GM06990 (cell line): ENCODE measurements at regions not wholly inside any gene's neighbourhood (a gene's known extent, or its start where the extent isn't known, plus 50 kb on each side); places are given as distances from the start of the nearest gene placed in this dataset.

ENCODE experiments used
- DNase-seq: peaks from one replicate; pipeline ENCODE4 v3.0.0-alpha.2; 2011; ENCODE audit not compliant: insufficient read length; ENCODE audit errors: extremely low read depth
- H3K27me3 ChIP-seq: replicated peaks from 2 replicates; pipeline ENCODE4 v1.6.0; 2011; ENCODE audit warnings: low read length; ENCODE audit not compliant: control insufficient read depth, insufficient read depth
- H3K36me3 ChIP-seq: 2 replicates; pipeline ENCODE4 v1.5.1; 2011; ENCODE audit warnings: low read length; ENCODE audit not compliant: control insufficient read depth, insufficient read depth
- H3K4me3 ChIP-seq: replicated peaks from 2 replicates; pipeline ENCODE4 v1.5.1; 2011; ENCODE audit warnings: low read depth, mild to moderate bottlenecking, control low read depth, low read length
- TF ChIP-seq, protein P1 (sequence below): IDR thresholded peaks from 2 replicates; pipeline ENCODE4 v1.5.1; 2011; ENCODE audit warnings: low read length, control low read depth, mild to moderate bottlenecking, inconsistent platforms; ENCODE audit not compliant: insufficient read depth, poor library complexity, severe bottlenecking

DNA sequence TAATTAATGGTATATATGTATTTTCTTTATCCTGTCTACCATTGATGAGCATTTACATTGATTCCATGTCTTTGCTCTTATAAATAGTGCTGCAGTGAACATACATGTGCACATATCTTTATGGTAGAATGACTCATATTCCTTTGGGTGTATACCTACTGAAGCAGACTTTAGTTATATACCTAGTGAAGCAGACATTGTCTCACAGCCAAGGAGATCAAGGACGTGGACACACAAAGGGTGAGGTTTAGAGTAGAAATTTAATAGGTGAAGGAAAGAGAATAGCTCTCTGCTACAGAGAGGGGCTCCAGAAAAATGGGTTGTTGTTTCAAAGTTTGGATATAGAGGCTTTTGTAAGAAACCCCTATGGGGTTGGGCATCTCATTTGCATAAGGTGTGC lies 700.3 kb downstream of the CDH11 start:
- TF ChIP-seq, protein P1, sequence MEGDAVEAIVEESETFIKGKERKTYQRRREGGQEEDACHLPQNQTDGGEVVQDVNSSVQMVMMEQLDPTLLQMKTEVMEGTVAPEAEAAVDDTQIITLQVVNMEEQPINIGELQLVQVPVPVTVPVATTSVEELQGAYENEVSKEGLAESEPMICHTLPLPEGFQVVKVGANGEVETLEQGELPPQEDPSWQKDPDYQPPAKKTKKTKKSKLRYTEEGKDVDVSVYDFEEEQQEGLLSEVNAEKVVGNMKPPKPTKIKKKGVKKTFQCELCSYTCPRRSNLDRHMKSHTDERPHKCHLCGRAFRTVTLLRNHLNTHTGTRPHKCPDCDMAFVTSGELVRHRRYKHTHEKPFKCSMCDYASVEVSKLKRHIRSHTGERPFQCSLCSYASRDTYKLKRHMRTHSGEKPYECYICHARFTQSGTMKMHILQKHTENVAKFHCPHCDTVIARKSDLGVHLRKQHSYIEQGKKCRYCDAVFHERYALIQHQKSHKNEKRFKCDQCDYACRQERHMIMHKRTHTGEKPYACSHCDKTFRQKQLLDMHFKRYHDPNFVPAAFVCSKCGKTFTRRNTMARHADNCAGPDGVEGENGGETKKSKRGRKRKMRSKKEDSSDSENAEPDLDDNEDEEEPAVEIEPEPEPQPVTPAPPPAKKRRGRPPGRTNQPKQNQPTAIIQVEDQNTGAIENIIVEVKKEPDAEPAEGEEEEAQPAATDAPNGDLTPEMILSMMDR: no peak
- no peaks in the 10 kb centered on the region for H3K27me3 ChIP-seq
- H3K36me3 ChIP-seq: no peaks in the 10 kb centered on the region
- H3K4me3 ChIP-seq: no peak overlapping the region
- no peak for DNase-seq

DNA sequence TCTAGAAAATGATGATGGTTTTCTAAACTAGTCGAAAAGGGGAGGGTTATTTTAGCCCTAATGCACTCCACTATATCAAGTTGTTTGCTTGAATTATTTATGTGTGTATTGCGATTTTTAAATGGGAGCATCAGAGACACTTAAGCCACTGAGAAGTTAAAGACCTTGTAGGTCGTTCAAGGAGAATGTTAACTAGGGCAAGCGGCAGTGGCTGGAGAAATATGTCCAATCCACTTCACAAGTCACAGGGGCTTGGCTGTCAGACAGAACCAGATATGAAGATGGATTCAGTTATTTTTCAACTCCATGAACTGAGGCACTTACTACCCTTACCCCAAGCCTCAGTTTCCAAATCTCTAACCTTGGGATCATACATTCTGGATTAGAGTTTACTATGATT lies 702.0 kb downstream of the CDH11 start:
- no peak for DNase-seq
- no peak overlapping the region for H3K4me3 ChIP-seq
- TF ChIP-seq, protein P1: no peak
- no peaks in the 10 kb centered on the region for H3K27me3 ChIP-seq
- no peaks in the 10 kb centered on the region for H3K36me3 ChIP-seq

DNA sequence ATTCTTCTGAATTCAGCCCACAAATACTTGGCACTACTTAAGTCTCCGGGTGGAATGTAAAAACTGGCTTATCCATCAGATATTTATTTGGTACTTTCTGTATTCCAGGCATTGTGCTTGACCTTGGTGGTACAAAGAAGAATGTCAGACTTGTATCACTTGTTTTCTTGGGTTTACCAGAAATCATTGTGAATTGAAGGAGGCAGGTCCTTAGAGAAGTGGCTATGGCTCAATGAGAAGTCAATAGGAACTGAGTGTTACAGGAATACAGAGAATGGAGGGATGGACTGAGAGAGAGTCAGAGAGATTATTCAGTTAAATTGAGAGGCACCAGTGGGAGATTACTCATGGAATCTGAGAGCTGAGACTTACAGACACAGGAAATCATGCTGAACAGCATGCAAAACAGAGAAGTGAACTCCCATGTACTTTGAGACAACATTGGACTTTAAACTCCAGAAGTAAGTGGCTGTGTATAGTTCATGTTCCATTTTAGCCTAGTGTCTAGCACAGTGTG lies 704.1 kb downstream of the CDH11 start:
- Histone ChIP-seq H3K27me3 (no peaks in the 10 kb centered on the region), H3K36me3 (no peaks in the 10 kb centered on the region), H3K4me3 (no peak overlapping the region)
- DNase-seq: no peak
- TF ChIP-seq, protein P1: no peak

DNA sequence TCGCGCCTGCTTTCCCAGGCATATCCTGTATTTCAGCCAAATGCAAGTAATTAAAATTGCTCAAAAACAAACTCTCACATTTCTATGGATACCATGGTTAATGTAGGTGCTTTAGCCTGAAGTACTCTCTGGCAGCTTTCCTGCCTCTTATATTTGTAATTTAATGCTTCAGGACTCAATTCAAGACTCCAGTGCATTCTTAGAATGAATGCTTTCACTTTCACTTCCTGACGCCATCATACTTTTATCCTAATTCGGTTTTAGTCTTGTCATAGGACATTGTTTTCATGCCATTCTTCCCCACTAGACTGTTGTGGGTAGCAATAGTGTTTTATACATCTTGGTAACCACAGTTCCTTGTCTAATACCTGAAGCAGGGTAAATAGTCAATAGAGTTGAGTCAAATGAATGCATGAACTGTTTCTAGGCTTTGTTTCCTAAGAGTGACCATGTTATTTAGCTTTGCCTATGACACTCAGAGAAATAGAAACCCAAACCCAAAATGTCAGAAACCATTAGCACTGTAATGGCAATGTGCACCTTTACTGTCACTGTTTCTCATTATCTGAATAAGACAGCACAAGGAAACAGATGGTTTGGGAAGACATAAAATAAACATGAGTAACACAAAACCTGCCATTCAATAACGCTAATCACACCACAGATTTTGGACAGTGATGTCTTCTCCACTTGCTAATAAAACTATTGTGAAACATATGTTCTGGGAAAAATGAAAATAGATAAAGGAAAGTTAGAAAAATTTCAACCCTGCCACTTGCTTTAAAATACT lies 705.5 kb downstream of the CDH11 start:
- TF ChIP-seq, protein P1: no peak
- no peak for DNase-seq
- Histone ChIP-seq H3K27me3 (no peaks in the 10 kb centered on the region), H3K36me3 (no peaks in the 10 kb centered on the region), H3K4me3 (no peak overlapping the region)

DNA sequence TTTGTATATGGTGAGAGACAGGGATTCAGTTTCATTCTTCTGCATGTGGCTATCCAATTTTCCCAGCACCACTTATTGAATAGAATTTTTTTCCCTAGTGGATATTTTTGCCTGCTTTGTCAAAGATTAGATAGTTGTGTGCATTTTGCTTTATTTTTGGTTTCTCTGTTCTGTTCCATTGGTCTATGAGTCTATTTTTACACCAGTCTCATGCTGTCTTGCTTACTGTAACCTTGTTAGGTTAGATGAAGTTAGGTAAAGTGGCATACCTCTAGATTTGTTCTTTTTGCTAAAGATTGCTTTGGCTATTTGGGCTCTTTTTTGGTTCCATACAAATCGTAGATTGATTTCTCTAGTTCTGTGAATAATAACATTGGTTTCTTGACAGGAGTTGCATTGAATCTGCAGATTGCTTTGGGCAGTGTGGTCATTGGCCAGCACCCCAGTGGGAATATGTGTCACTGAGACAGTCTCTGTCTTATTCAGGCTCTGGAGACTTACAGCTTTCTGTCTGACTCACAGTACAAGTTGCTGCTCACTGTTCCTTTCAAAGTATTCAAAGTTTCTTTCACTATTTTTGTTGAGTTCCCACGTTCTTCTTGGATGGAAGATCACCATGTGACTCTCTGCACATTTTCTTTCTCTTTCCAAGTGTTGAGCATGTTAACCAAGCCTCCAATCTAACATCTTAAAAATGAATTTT lies 709.1 kb downstream of the CDH11 start:
- Histone ChIP-seq H3K4me3 (no peak overlapping the region), H3K36me3 (no peaks in the 10 kb centered on the region), H3K27me3 (no peaks in the 10 kb centered on the region)
- TF ChIP-seq, protein P1: no peak
- DNase-seq: no peak
